Activated gamma-delta T cell treated with Interleukin-2 at 50 U/mL for 16 hours (primary cell): ENCODE measurements at regions not wholly inside any gene's neighbourhood (a gene's known extent, or its start where the extent isn't known, plus 50 kb on each side); places are given as distances from the start of the nearest gene placed in this dataset.

ENCODE experiments used
- DNase-seq: peaks from one replicate; pipeline ENCODE4 v3.0.0-alpha.2; 2020

DNA sequence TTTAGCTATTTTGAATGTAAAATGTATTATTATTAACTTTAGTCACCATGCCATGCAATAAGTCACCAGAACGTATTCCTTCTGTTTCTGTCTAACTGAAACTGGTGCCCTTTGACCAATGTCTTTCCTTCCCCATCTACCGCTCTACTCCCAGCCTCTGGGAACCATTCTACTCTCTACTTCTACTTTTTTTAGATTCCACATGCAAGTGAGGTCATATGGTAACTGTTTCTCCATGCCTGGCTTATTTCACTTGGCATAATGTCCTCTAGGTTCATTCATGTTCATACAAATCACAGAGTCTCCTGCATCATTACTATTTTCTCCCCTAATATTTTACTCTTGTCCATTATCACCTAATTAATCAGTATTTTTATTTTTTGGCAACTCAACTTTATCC lies 160.1 kb downstream of the TMX1 start:
- no peak for DNase-seq

DNA sequence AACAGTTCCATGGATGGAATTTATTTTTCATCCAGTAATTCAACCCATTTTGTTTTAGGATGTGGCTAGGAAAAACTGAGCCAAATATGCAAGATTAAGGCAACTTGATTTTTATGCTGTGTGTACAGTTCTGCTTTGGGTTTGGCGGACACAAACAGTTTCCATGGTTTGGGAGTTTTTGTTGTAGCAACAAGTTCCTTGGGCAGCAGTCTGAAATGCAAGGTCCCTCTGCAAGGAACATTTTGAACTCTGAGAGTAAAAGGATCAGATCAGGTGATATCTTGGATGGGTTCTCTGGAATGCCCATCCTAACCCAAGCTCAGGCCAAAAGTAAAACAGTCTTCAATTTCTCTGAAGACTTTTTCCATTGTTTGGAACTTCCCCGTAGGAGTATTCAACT lies 161.2 kb downstream of the TMX1 start:
- DNase-seq: no peak

DNA sequence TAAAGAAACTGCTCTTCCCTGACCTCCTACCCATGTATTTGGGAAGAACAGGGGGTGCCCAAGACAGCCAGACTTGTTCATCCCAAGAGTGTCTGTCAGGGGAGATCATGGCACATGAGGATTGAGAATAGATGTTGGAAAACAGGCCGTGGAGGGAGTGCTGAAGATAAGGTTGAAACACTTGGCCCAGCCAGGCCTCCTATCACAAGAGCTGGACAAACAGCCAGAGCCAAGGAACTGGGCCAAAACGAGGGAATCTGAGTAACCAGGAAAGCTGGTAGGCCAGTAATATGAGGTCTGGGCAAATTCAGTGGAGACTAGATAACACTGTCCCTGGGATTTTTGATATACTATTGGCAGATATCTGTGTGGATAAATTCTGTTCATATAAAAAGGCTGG lies 161.7 kb downstream of the TMX1 start:
- no peak for DNase-seq

DNA sequence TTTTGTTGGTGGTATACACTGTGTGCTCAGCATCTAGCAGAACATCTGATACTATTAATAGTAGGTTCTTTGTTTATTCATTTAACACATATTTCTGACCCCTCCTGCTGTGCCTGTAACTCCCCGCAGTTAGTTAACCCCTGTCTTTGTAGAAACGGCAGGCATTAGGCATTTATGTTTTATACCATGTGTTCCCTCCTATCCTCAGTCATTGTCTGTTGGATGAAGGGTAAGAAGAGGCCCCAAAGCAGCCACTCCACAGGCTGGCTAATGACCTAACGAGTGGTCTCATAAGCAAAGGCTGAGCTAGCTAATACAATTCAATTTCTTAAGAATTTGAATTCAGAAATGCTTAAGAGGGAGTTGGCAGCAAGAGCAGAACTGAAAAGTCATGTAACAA lies 170.8 kb downstream of the TMX1 start:
- no peak for DNase-seq

DNA sequence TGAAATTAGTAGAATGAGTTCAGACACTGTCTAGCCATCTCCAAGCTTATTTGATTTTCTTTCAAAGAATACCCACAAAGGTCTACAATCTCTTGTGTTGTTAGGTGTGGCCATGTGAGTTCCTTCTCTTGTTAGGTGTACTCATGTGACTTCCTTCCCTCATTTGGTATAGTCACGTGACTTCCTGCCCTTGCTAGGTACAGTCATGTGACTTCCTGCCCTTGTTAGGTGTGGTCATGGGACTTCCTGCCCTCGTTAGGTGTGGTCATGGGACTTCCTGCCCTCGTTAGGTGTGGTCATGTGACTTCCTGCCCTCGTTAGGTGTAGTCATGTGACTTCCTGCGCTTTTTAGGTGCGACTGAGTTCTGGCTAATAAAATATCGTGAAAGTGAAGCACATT lies 179.6 kb downstream of the TMX1 start:
- peak; percentile 20 for DNase-seq

DNA sequence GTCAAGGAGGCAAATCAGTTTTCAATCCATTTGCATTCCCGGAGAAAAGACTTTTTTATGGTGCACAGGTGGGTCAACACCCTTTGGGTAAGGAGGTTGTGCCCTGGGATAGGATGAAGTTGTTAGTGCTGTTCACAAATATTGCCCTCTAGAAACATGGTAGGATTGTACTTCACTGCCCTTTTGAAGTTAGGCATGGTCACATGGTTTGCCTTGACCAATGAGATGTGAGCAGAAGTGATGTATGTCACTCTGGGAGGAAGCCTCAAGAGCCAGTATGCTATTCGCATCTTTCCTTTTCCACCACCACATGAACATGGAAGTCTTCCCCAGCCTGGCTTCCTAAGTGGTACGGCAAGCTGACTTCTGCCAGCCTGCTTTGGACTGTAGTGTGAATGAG lies 182.7 kb downstream of the TMX1 start:
- DNase-seq: no peak

DNA sequence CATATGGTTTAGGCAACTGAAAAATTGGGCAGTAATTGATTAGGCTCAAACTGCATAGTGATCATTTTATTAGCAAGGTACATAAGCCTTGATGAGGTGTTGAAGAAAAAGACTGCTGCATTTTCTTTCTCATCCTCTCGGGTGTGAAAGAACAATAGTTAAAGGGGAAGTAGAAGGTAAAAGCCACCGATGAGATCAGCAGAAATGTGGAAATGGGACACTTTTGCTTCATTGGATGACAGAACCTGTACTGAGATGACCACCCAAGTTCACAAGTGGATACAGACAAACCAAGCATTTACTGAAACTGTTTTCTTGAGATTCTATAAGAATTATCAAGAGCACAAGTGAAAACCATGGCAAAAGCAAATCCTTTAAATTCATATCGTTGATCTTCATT lies 184.0 kb downstream of the TMX1 start:
- DNase-seq: no peak

DNA sequence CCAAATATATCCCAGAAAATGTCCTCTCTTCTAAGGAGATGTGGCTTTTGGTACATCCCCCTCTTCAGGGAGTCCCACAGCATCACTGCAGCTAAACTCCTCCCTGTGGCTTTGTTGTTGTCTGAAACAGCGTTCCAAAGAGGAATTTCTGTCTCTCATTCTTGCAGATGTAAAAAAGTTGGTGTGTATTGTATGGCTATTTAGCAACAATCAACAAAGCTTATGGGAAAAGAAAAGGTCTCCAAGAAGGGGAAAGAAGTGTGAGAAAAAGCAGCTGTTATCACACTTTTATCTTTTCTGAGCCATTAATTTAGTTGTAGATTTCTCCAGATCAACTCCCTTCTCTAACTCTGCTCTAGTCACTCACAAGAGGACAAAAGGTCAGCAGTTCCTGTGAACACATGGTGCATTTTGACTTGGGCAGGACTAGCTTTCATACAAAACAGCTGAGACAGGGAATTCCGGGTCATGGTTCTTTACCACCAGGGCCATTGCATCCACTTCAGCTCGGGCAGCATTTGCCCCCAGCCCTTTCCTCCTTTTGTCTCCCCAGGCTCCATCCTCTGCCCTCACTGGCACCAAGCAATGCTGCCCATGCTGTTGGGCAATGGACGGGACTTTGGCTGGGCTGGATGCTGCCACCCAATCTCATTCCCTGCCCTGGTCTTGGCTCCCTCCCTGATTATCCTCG lies 184.7 kb downstream of the TMX1 start:
- DNase-seq: no peak

DNA sequence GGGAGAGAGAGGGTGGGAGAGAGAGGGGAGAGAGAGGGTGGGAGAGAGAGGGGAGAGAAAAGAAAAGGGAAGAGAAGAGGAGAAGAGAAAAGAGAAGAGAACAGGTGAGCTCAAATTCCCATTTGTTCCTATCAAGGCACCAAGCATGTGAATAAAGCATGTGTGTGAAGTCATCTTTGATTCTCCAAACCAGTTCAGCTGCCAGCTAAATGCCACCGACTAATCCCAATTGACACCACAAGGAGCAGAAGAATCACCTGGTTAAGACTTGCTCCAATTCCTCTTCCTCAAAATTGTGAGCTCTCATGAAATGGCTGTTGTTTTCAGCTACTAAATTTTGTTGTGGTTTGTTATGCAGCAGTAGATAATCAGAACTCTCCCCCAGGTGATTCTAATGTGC lies 188.9 kb downstream of the TMX1 start:
- no peak for DNase-seq

DNA sequence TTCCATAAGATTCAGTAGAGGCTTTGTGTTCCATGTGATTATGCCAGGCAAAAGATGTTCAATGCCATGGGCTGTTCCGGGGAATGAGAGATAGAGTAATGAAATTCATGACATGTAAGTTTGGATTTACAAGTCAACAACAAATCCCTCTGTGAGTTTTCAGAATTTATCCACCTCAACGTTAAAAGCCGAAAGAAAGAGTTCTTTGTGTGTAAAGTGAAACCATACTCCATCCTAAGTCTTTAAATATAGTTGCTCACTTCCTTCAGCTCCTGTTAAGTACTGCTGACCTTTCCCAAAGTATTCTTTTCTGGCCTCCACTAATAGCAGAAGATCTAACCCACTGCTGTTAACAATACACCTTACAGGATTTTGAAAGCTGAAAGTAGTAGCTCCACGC lies 190.0 kb downstream of the TMX1 start:
- no peak for DNase-seq

DNA sequence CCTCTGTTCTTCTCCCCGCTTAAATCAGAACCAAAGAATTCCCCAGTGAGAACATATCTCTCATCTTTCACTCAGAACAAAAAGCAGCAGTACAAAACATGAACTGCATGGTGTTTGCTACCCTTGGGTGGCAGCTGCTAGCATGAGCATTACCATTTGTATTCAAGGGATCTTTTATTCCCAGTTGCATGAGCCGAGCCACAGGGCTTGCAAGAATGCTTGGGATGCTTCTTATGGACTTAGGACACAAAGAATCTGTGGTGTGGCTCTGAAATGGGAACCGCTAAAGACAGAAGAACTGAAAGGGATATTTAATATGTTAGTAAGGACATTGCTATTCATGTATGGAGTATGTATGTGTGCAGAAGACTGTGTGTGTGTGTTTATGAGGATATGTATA lies 190.6 kb downstream of the TMX1 start:
- no peak for DNase-seq

DNA sequence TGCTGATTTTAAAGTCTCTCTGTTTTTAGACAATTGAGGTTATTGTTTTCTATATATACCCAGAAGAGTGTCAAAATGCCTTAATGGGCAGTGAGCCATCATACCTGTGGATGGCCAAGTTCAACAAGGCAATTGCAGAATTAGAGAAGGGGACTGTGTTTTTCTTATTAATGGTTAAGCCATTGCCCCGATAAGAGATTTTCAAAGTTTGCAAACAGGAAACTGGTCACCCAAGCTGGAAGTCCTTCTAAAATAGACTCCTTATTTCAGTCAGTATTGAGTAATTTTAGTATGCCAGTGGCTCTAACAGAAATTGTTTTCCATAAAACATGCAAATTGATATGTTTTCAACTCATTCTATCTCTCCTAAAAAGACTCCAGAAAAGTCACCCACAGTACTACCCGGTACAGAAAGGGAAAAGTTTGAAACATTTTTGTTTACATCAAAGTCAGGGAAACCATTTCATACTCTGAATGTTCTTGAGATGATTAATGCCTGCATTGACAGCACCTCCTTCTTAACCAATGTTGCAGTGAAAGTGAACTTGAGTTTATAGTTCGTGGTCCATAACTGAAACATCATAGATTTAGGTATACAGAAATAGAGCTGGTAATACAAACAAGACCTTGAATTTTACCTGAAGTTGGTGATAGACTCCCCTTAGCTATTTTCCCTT lies 191.1 kb downstream of the TMX1 start:
- DNase-seq: no peak

DNA sequence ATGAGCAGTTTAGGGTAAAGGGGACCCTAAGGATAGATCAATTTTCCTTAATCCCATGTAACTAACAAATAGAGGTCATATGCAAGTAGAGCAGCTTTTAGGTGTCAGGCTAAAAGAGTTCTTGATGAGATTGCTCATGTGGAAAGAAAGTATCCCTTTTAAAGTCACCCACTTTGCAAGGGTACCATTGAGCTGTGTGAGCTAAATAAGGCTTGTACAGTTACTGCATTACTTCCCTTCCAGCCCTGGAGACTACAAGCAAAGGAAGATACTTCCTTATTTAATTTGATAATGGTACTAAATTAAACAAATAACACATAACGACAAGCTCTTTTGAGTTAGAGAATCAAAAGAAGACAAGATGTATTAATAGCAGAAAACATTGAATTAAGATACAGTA lies 191.7 kb downstream of the TMX1 start:
- DNase-seq: no peak

DNA sequence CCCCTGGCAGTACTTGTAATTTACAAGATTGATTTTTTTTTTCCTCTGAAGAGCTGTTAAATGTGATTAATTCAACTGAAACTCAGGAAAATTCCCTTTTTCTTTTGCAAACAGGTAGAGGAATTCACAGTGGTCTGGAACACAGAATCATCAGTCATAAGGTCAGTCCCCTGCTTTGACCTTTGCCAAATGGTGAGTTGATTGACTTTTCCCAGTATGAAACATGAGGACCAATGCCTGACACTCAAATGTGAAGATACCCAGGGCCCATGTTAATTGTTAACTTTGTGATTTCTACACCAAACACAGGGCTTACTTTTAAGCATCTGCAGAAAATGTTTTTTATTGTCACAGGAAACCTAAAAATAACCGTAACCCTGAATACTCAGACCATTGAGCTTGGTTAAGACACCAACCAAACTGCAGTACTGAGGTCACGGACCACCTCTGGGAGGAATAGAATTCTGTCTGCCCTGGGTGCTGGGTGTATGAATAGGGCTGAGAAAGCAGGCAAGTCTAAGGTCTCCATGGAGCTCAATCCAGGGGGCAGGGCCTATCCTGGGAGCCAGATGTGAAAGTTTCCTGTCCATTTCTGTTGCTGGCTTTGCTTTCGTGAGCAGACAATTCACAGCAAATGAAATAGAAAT lies 192.4 kb downstream of the TMX1 start:
- DNase-seq: no peak

DNA sequence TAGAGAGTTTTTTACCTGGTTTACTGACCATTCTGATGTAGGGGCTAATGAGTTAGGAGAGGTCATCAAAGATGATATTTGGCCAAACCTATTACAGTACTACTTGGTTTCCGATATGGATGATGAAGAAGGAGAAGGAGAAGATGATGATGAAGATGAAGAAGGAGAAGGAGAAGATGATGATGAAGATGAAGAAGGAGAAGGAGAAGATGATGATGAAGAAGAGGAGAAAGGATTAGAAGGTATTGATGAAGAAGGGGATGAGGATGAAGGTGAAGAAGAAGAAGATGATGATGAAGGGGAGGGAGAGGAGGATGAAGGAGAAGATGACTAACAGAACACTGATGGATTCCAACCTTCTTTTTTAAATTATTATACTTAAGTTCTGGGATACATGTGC lies 196.6 kb downstream of the TMX1 start:
- no peak for DNase-seq

DNA sequence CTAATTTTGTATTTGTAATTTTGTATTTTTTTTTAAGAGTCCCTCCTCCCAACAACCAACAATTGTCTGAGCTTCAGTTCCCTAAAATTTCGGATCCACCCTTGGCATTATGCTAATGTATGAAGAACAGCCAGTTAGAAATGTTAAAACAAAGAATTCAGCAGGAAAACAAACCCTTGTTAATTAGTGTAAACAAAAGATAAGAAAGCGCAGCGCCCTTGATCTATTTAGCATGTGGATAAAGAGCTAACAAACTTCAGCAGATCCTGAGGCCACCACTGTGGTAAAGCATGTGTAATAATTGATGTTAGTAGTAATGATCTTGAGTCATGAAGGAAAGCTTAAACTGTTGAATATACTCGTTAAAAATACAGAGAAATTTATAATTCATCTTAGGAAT lies 199.8 kb downstream of the TMX1 start:
- DNase-seq: no peak

DNA sequence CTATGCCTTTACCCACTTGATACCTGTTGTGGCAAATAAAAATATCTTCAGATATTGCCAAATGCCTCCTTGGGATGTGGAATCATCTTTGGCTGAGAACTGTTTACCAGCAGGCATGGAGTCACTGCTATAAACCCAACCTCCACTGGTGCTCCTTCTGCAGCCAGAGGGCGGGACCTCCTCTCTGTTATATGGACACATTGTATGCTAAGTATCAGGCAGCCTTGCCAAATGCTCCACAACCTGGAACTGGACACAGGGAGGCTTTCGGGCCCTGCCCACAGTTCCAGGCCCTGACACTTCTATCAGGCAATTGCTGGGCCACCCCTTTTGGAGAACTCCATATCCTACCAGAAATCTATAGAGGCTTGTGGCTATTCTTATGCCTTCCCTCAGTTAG lies 201.0 kb downstream of the TMX1 start:
- no peak for DNase-seq

DNA sequence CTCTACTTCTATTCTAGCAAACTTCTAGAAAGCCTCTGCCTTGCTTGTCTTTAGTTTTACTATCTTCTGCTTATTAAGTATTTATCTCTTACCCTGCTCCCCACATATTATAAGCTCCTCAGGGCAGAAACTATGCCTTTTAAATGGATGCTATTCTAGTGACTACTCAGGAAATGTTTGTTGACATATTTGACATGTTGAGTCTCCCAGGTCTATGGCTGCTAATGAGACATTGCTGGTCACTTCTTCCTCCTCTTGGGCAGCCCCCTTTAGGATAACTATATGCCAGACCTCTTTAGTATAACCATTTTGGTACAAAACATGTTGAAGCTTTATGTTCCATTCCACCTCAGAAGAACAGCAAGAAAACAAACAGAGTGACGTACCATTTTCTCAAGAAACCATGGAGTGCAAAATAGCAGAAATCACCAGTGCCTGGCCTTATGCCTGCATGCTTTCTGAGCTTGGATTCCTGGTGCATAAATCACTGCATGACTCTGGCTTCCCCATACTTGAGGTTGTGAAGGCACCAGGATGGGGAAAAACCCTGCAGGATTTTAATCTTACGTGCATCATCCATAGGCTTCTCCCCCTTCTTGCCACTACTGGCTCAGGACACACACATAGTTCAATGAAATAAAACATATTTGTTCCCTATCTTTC lies 202.6 kb downstream of the TMX1 start:
- DNase-seq: no peak

DNA sequence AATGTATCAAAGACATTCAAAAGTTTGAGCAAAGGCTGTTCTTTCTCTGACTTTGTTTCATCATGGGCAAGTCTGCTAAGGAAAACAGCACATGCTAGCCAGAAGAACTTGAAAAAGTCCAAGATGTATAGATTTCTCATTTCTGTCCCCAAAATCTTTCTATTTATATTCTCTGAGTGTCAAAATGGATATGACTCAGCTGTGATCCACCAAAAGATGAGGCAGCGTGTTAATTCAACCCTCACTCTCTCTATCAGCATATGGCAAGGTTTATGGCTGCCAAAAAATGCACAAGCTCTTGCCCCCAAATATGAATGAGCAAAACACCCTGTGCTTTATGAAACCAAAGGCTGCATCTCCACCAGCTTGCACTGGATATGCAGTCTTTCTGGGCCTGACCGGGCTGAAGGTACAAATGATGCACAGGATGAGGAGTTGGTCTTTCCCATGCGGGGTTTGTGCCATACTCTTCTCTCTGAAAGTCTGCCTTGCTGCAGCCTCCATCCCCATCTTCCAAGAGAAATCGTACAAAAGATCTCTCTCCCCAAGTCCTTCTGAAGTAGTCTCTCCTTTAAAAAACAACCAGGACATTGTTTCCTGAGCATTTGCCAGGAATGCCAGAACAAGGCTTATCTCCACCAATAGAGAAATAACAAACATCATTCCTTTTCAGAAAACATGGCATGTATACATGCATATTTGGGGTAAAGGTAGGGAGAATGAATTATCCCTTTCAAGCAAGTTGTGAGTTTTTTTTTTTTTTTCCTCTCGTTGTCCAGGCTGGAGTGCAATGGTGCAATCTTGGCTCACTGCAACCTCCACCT lies 203.4 kb downstream of the TMX1 start:
- no peak for DNase-seq

DNA sequence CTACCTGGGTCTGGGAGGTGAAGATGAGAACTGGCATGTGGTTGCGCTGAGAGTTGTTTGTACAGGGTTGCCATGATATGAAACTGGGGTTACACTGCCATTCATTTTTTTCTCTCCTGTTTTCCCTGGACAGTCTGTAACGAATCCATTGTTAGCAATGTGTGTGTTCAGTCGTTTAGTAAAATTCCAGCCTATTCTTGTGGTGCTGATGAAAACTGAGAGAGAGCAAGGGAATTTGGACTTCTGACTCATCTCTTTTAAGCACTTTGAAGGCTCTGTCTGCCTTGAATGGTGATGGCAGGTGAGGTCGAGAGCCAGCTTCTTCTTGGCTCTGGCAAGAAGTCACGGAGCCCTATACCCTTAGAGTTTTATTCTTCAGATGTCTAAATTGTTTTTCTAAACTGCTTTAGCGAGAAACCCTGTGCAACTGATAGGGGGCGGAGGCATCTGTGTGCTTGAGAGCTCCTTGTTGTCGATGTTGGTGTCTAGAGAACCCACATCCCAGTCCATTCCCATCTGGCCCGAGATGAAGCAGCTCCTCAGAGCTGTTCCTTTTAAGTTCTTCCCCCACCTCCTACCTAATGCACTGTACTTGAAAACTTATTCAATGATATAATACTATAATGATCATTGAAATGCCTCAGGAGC lies 204.4 kb downstream of the TMX1 start:
- DNase-seq: no peak

DNA sequence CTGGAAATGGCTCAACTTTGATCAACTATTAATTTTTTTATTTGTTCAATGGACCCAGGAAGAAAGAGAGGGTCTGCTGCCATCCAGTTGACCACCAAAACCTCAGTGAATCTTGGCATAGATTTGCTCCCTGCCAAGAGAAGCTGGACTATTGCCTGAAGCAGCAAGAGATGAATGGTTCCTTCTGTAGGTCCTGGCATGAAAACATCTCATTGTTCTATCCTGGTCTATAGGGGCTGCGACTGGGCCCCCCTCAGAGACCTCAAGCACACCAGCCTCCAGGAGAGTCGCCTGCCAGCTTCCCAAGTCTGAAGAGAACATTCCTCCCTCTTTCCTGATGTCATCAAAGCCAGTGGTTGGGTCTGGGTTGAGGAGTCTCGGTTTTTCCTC lies 204.9 kb downstream of the TMX1 start:
- DNase-seq: no peak

DNA sequence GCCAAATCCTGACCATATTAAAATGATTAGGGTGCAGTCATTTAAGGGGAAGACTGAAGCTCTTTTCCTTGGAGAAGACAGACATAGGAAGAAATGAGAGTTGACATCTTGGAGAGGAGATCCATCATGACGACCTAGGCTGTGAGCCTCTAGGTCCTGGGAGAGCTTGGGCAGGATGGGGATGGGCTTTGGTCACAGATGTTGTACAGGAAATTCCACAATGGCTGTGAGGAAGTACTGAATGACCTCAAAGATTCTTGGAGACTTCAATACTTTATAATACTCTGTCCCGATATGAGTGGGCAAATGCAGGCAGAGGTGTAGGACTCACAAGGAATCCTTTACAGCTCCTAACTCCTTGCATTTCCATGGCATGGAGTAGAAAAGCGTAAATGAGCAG lies 204.9 kb upstream of the FRMD6 start:
- DNase-seq: no peak

DNA sequence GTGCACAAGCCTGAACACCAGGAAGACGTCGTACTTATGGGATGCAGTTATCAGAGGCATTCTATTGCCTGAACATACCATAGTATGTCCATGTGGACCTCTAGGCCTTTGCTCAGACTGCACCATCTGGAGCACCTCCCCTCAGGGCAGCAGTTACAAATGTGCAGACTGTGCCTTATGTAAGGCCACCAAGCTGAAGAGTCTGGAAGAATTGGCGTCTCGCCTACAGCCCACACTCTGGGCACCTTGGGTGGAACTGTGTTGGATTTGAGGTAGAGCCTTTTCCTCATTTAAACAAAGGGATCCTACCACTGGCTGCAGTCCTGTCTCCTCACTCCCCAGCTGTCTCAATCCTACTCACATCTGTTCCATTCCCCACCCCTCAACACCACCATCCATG lies 204.3 kb upstream of the FRMD6 start:
- DNase-seq: no peak
